ENCODE measurements at regions not wholly inside any gene's neighbourhood (a gene's known extent, or its start where the extent isn't known, plus 50 kb on each side); places are given as distances from the start of the nearest gene placed in this dataset.

DNA sequence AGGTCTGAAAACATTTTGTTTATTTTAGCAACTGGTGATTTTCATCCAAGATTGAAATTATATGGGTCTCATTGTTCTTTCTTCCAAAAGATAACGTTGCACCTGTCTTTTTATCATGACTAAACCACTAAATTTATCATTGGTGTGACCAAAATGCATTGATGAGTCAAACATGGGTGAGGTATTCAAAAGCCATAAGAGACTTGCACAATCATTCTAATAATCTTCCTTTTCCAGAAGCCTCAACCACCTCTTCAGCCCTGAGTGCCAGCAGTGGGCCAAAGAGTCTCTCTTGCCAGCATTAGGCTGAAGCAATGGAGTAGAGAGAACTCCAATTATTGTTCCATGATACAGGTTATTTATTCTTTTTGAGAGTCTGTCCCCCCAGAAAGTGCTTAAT is 198.9 kb downstream of the LURAP1L start:
- TF ChIP-seq, protein P1, sequence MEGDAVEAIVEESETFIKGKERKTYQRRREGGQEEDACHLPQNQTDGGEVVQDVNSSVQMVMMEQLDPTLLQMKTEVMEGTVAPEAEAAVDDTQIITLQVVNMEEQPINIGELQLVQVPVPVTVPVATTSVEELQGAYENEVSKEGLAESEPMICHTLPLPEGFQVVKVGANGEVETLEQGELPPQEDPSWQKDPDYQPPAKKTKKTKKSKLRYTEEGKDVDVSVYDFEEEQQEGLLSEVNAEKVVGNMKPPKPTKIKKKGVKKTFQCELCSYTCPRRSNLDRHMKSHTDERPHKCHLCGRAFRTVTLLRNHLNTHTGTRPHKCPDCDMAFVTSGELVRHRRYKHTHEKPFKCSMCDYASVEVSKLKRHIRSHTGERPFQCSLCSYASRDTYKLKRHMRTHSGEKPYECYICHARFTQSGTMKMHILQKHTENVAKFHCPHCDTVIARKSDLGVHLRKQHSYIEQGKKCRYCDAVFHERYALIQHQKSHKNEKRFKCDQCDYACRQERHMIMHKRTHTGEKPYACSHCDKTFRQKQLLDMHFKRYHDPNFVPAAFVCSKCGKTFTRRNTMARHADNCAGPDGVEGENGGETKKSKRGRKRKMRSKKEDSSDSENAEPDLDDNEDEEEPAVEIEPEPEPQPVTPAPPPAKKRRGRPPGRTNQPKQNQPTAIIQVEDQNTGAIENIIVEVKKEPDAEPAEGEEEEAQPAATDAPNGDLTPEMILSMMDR (IDR thresholded peaks at IDR 0.05; ENCODE audit: poor library complexity, severe bottlenecking), result no peak
- TF ChIP-seq POLR2AphosphoS5 (IDR thresholded peaks at IDR 0.05) (no peak), SMC3 (conservative IDR thresholded peaks at IDR 0.05; ENCODE audit: poor library complexity) (no peak)

Data from neural cell (in vitro differentiated cells).